ENCODE measurements at regions not wholly inside any gene's neighbourhood (a gene's known extent, or its start where the extent isn't known, plus 50 kb on each side); places are given as distances from the start of the nearest gene placed in this dataset.

- Mint-ChIP-seq H3K4me3 (no peak overlapping the region), H3K36me3 (ENCODE audit: low read depth) (no peaks in the 10 kb centered on the region), H3K27ac (no peak overlapping the region), H3K27me3 (no peaks in the 10 kb centered on the region), H3K9me3 (peaks cover 23% of the 10 kb centered on the region), H3K4me1 (ENCODE audit: low read depth) (no peaks in the 10 kb centered on the region)
- intact Hi-C loops (cut with micrococcal nuclease) = no loop called here
These were observed 206.4 kb upstream of the CHAC2 start for GRCh38 chr2:53561155-53561554.

GRCh38 chr2:53559302-53559966, 208.2 kb upstream of the CHAC2 start:
- Mint-ChIP-seq H3K27me3 (no peaks in the 10 kb centered on the region), H3K4me3 (no peak overlapping the region), H3K36me3 (ENCODE audit: low read depth) (no peaks in the 10 kb centered on the region), H3K9me3 (peaks cover 33% of the 10 kb centered on the region), H3K27ac (no peak overlapping the region), H3K4me1 (ENCODE audit: low read depth) (no peaks in the 10 kb centered on the region)
- intact Hi-C loops (cut with micrococcal nuclease) = no loop called here

GRCh38 chr2:53558867-53559266, 208.7 kb upstream of the CHAC2 start:
- Mint-ChIP-seq H3K9me3 (peaks cover 39% of the 10 kb centered on the region), H3K27ac (no peak overlapping the region), H3K4me1 (ENCODE audit: low read depth) (no peaks in the 10 kb centered on the region), H3K27me3 (no peaks in the 10 kb centered on the region), H3K4me3 (no peak overlapping the region), H3K36me3 (ENCODE audit: low read depth) (no peaks in the 10 kb centered on the region)
- intact Hi-C loops (cut with micrococcal nuclease) = no loop called here

DNA sequence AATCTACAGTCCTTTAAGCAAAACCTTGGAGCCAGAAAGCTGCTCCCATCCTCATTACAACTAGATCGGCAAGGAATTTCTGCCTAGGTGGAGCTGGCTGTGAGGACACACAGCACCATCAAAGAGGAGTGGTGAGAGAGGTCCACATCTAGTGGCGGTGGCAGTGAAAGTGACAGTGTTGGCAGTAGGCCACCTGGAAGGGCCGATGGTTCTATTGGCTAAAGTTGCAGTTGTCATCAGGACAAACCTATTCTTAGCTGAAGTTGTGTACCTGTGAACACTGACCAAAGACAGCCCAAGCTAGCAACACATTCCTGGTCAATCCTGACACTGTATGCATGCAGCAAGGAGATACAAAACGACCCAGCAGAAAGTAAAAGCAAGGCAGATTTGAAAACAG, 218.1 kb upstream of the CHAC2 start:
- Mint-ChIP-seq H3K36me3 (ENCODE audit: low read depth) (no peaks in the 10 kb centered on the region), H3K9me3 (peaks cover 13% of the 10 kb centered on the region), H3K4me1 (ENCODE audit: low read depth) (no peaks in the 10 kb centered on the region), H3K27ac (no peak overlapping the region), H3K27me3 (no peaks in the 10 kb centered on the region), H3K4me3 (no peak overlapping the region)
- intact Hi-C loops (cut with micrococcal nuclease) = no loop called here

GRCh38 chr2:53545604-53546003, 222.0 kb upstream of the CHAC2 start:
- no peak overlapping the region for H3K4me3 Mint-ChIP-seq
- no peaks in the 10 kb centered on the region for H3K4me1 Mint-ChIP-seq (ENCODE audit: low read depth)
- H3K36me3 Mint-ChIP-seq (ENCODE audit: low read depth) = no peaks in the 10 kb centered on the region
- H3K27me3 Mint-ChIP-seq = no peaks in the 10 kb centered on the region
- H3K9me3 Mint-ChIP-seq = peaks cover 11% of the 10 kb centered on the region
- intact Hi-C loops (cut with micrococcal nuclease) = no loop called here
- H3K27ac Mint-ChIP-seq = no peak overlapping the region

GRCh38 chr2:53544871-53545558, 222.6 kb upstream of the CHAC2 start:
- Mint-ChIP-seq H3K4me1 (ENCODE audit: low read depth) (no peaks in the 10 kb centered on the region), H3K9me3 (peaks cover 17% of the 10 kb centered on the region), H3K27me3 (no peaks in the 10 kb centered on the region), H3K27ac (no peak overlapping the region), H3K36me3 (ENCODE audit: low read depth) (no peaks in the 10 kb centered on the region), H3K4me3 (no peak overlapping the region)
- intact Hi-C loops (cut with micrococcal nuclease) = no loop called here

- no peaks in the 10 kb centered on the region for H3K27me3 Mint-ChIP-seq
- intact Hi-C loops (cut with micrococcal nuclease) = no loop called here
- H3K27ac Mint-ChIP-seq = no peak overlapping the region
- H3K4me1 Mint-ChIP-seq (ENCODE audit: low read depth) = no peaks in the 10 kb centered on the region
- H3K4me3 Mint-ChIP-seq = no peak overlapping the region
- no peaks in the 10 kb centered on the region for H3K36me3 Mint-ChIP-seq (ENCODE audit: low read depth)
- peaks cover 27% of the 10 kb centered on the region for H3K9me3 Mint-ChIP-seq
These were observed 224.5 kb upstream of the CHAC2 start for GRCh38 chr2:53543083-53543482.

DNA sequence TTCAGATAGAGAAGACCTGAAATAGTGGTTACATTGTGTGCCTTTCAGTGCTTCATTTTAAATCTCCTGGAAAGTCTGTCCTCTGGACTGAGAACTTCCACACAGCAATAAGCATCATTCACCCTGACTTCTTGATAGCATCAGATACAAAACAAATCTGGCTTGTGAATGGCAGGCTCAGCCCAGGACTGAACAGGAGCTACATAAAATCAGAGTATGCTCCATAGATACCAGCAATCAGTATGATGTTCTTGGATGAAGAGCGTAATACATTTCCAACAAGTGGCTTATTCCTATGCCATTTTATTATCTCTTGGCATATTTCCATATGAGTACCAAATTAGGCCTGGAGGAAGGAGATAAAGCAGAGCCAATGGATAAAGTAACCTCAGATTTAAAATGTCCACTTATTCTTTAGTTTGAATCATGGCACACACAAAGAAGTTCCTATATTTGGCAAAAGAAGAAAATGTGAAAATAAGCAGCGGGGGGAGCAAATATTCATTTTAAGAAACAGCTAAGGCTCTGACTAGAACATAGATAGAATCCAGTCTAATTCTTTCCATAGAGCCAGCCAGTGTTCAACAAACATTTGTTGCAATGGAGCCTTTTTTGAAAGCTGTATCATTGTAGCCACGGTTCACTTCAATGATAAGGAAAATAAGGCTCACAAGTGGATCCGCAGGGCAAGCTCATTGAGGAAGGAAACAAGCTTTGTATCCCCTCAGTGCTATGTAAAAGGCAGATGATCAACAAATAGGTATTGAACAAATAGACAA, 230.8 kb upstream of the CHAC2 start:
- intact Hi-C loops (cut with micrococcal nuclease) = no loop called here
- H3K27ac Mint-ChIP-seq = no peak overlapping the region
- H3K4me1 Mint-ChIP-seq (ENCODE audit: low read depth) = no peaks in the 10 kb centered on the region
- H3K9me3 Mint-ChIP-seq = peaks cover 31% of the 10 kb centered on the region
- H3K4me3 Mint-ChIP-seq = no peak overlapping the region
- H3K27me3 Mint-ChIP-seq = no peaks in the 10 kb centered on the region
- H3K36me3 Mint-ChIP-seq (ENCODE audit: low read depth) = no peaks in the 10 kb centered on the region

DNA sequence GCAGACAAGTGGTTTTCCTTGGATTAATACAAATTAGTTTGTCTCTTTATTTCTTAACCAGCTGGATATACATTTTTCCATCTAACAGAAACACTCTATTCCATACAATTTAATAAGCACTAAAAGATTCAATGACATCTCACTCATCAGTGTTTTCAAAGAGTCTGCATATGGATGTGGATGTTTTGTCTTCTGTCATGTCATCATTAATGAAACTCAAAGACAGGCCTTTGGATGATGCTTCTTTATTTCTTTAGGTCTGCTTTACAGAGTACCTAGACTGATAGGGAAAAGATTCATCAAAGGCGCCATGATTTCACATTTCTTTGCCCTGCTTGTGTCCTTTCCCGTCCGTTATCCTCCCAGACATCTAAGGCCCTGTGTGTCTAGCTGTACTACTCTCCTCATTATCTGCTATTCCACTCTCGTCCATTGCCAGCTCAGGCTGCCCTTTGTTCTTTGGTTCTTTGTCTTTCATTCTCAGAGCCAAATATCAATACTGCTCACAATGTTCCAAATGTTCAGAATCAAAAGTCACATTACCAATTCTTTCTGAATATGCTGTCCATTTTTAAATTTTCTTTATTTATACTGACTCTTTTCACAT, 232.3 kb upstream of the CHAC2 start:
- no peaks in the 10 kb centered on the region for H3K4me1 Mint-ChIP-seq (ENCODE audit: low read depth)
- H3K27ac Mint-ChIP-seq = no peak overlapping the region
- H3K27me3 Mint-ChIP-seq = no peaks in the 10 kb centered on the region
- H3K9me3 Mint-ChIP-seq = peaks cover 21% of the 10 kb centered on the region
- H3K4me3 Mint-ChIP-seq = no peak overlapping the region
- no peaks in the 10 kb centered on the region for H3K36me3 Mint-ChIP-seq (ENCODE audit: low read depth)
- intact Hi-C loops (cut with micrococcal nuclease) = no loop called here

DNA sequence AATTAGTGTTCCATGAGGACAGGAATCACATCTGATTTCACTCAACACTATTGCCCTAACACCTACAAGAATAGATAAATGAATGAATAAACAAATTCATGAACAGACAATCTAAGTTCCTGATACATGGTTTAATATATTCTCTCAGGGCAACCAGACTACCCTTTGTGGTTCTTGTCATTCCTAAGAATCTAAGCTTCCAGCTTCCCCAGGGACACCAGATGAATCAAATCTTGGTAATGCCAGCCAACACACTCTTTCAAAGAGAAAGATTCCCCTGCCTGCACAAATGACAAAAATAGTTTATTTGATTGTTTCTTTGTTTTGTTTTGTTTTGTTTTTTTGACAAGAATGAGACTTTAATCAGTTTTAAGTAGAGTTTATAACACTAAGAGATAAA, 237.5 kb upstream of the CHAC2 start:
- no peak overlapping the region for H3K4me3 Mint-ChIP-seq
- H3K9me3 Mint-ChIP-seq = peaks cover 25% of the 10 kb centered on the region
- intact Hi-C loops (cut with micrococcal nuclease) = no loop called here
- H3K27me3 Mint-ChIP-seq = no peaks in the 10 kb centered on the region
- no peaks in the 10 kb centered on the region for H3K36me3 Mint-ChIP-seq (ENCODE audit: low read depth)
- no peak overlapping the region for H3K27ac Mint-ChIP-seq
- no peaks in the 10 kb centered on the region for H3K4me1 Mint-ChIP-seq (ENCODE audit: low read depth)

- Mint-ChIP-seq H3K36me3 (ENCODE audit: low read depth) (no peaks in the 10 kb centered on the region), H3K9me3 (peaks cover 25% of the 10 kb centered on the region), H3K4me1 (ENCODE audit: low read depth) (no peaks in the 10 kb centered on the region), H3K27ac (no peak overlapping the region), H3K4me3 (no peak overlapping the region), H3K27me3 (no peaks in the 10 kb centered on the region)
- intact Hi-C loops (cut with micrococcal nuclease) = no loop called here
These were observed 240.5 kb upstream of the CHAC2 start for GRCh38 chr2:53527056-53527455.

GRCh38 chr2:53519918-53520841, 247.4 kb upstream of the CHAC2 start:
- no peaks in the 10 kb centered on the region for H3K27me3 Mint-ChIP-seq
- no peaks in the 10 kb centered on the region for H3K9me3 Mint-ChIP-seq
- H3K27ac Mint-ChIP-seq = no peak overlapping the region
- no peaks in the 10 kb centered on the region for H3K4me1 Mint-ChIP-seq (ENCODE audit: low read depth)
- no peak overlapping the region for H3K4me3 Mint-ChIP-seq
- H3K36me3 Mint-ChIP-seq (ENCODE audit: low read depth) = no peaks in the 10 kb centered on the region
- intact Hi-C loops (cut with micrococcal nuclease) = no loop called here

DNA sequence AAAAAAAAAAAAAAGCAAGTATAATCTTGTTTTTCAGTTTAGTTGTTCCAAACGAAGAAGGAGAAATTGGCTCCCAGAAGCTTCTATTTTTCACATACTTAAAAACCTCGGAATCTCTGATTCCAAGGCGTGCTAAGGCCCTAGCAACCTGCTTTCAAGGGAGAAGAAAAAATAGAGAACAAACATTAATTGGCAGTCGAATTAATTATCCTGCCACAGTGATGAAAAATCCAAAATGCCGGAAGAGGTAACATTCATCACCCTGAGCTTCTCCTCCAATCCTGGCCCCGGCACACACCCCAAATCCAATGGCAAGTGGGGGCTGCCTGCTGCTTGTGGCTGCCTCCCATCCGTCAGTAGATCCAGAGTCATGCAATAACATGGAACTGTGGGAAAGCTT, 250.2 kb upstream of the CHAC2 start:
- intact Hi-C loops (cut with micrococcal nuclease) = no loop called here
- no peaks in the 10 kb centered on the region for H3K36me3 Mint-ChIP-seq (ENCODE audit: low read depth)
- H3K27ac Mint-ChIP-seq = no peak overlapping the region
- no peaks in the 10 kb centered on the region for H3K4me1 Mint-ChIP-seq (ENCODE audit: low read depth)
- H3K9me3 Mint-ChIP-seq = no peaks in the 10 kb centered on the region
- H3K4me3 Mint-ChIP-seq = no peak overlapping the region
- no peaks in the 10 kb centered on the region for H3K27me3 Mint-ChIP-seq
